WTC11 (cell line): ENCODE measurements at regions not wholly inside any gene's neighbourhood (a gene's known extent, or its start where the extent isn't known, plus 50 kb on each side); places are given as distances from the start of the nearest gene placed in this dataset.

Experiments
- ATAC-seq: fragments of 200-7000 bp; cut with Tn5 transposase; 2 replicates; pipeline ENCODE4 v1.10.0; 2021; ENCODE audit warnings: mild to moderate bottlenecking, moderate library complexity
- CTCF ChIA-PET: fragments of 300-600 bp; sonication (Branson Sonifier 250); formaldehyde crosslinking; loops from one replicate; lab custom pipeline; 2021; ENCODE audit warnings: antibody characterized with exemption; lab: Charles Lee
- POLR2A ChIA-PET: fragments of 350-600 bp; sonication (Branson Sonifier 250); formaldehyde crosslinking; loops from one replicate; lab custom pipeline; 2021; ENCODE audit warnings: antibody characterized with exemption; lab: Charles Lee
- DNase-seq: peaks from one replicate; pipeline ENCODE4 v3.0.0; 2021; ENCODE audit warnings: low spot score
- H3K27ac Mint-ChIP-seq: 2 replicates; pipeline ENCODE4 v1.8.0; 2021; ENCODE audit warnings: mixed read lengths
- H3K27me3 Mint-ChIP-seq: 2 replicates; pipeline ENCODE4 v1.8.0; 2021; ENCODE audit warnings: low read depth, mild to moderate bottlenecking, moderate library complexity, mixed read lengths
- H3K36me3 Mint-ChIP-seq: 2 replicates; pipeline ENCODE4 v1.8.0; 2021; ENCODE audit warnings: mixed read lengths
- H3K4me1 Mint-ChIP-seq: 2 replicates; pipeline ENCODE4 v1.8.0; 2022; ENCODE audit warnings: mixed read lengths
- H3K4me3 Mint-ChIP-seq: 2 replicates; pipeline ENCODE4 v1.8.0; 2021; ENCODE audit warnings: mild to moderate bottlenecking, moderate library complexity, mixed read lengths
- H3K9me3 Mint-ChIP-seq: 2 replicates; pipeline ENCODE4 v1.8.0; 2021; ENCODE audit warnings: mixed read lengths
- CREM ChIP-seq: sonication (generic); formaldehyde crosslinking; IDR thresholded peaks from 2 replicates; pipeline ENCODE4 v1.8.1; 2022; ENCODE audit warnings: mild to moderate bottlenecking, missing genetic modification reagents, moderate library complexity
- ELF4 ChIP-seq: sonication (generic); formaldehyde crosslinking; IDR thresholded peaks from 2 replicates; pipeline ENCODE4 v1.8.1; 2022; ENCODE audit warnings: low read depth, mild to moderate bottlenecking, moderate library complexity, missing genetic modification reagents
- FOXJ3 ChIP-seq: sonication (generic); formaldehyde crosslinking; IDR thresholded peaks from 2 replicates; pipeline ENCODE4 v1.9.0; 2021; ENCODE audit warnings: missing genetic modification reagents, mild to moderate bottlenecking, borderline replicate concordance
- FOXK1 ChIP-seq: sonication (generic); formaldehyde crosslinking; IDR thresholded peaks from 2 replicates; pipeline ENCODE4 v1.8.0; 2022; ENCODE audit warnings: mild to moderate bottlenecking, moderate library complexity, missing genetic modification reagents
- FOXP1 ChIP-seq: sonication (generic); formaldehyde crosslinking; IDR thresholded peaks from 2 replicates; pipeline ENCODE4 v1.8.0; 2022; ENCODE audit warnings: missing genetic modification reagents, mild to moderate bottlenecking, moderate library complexity, borderline replicate concordance
- GABPB1 ChIP-seq: sonication (generic); formaldehyde crosslinking; IDR thresholded peaks from 2 replicates; pipeline ENCODE4 v1.8.1; 2023; ENCODE audit warnings: mild to moderate bottlenecking, missing genetic modification reagents
- HMGA2 ChIP-seq: fragments of 250-450 bp; sonication (Bioruptor Pico); IDR thresholded peaks from 2 replicates; pipeline ENCODE4 v1.4.0; 2021; ENCODE audit warnings: mild to moderate bottlenecking, moderate library complexity
- MAX ChIP-seq: sonication (generic); formaldehyde crosslinking; IDR thresholded peaks from 2 replicates; pipeline ENCODE4 v1.8.0; 2022; ENCODE audit warnings: mild to moderate bottlenecking, missing genetic modification reagents
- MXD4 ChIP-seq: fragments of 250-450 bp; sonication (Bioruptor Pico); IDR thresholded peaks from 2 replicates; pipeline ENCODE4 v1.8.0; 2021; ENCODE audit warnings: mild to moderate bottlenecking, moderate library complexity, borderline replicate concordance
- NFATC4 ChIP-seq: fragments of 250-450 bp; sonication (Bioruptor Pico); IDR thresholded peaks from 2 replicates; pipeline ENCODE4 v1.9.0; 2021; ENCODE audit warnings: mild to moderate bottlenecking
- NR3C1 ChIP-seq: sonication (generic); formaldehyde crosslinking; conservative IDR thresholded peaks from 2 replicates; pipeline ENCODE4 v1.8.1; 2023; ENCODE audit warnings: low read depth, mild to moderate bottlenecking, missing genetic modification reagents
- RORB ChIP-seq: fragments of 250-450 bp; sonication (Bioruptor Pico); IDR thresholded peaks from 2 replicates; pipeline ENCODE4 v1.9.0; 2021; ENCODE audit warnings: mild to moderate bottlenecking
- SP1 ChIP-seq: sonication (generic); formaldehyde crosslinking; conservative IDR thresholded peaks from 2 replicates; pipeline ENCODE4 v1.8.1; 2022; ENCODE audit warnings: missing genetic modification reagents
- STAT6 ChIP-seq: sonication (generic); formaldehyde crosslinking; conservative IDR thresholded peaks from 2 replicates; pipeline ENCODE4 v1.8.1; 2023; ENCODE audit warnings: mild to moderate bottlenecking, low read depth, missing genetic modification reagents, moderate library complexity
- ZMAT4 ChIP-seq: fragments of 250-450 bp; sonication (Bioruptor Pico); IDR thresholded peaks from 2 replicates; pipeline ENCODE4 v1.9.0; 2021; ENCODE audit warnings: mild to moderate bottlenecking
- ZNF138 ChIP-seq: sonication (generic); formaldehyde crosslinking; conservative IDR thresholded peaks from 2 replicates; pipeline ENCODE4 v1.8.1; 2022; ENCODE audit warnings: mild to moderate bottlenecking, moderate library complexity, missing genetic modification reagents
- ZNF423 ChIP-seq: fragments of 250-450 bp; sonication (Bioruptor Pico); IDR thresholded peaks from 2 replicates; pipeline ENCODE4 v2.1.2; 2022; ENCODE audit warnings: mild to moderate bottlenecking, moderate library complexity
- TF ChIP-seq, protein P1 (sequence below): sonication (generic); formaldehyde crosslinking; IDR thresholded peaks from 2 replicates; pipeline ENCODE4 v1.8.1; 2022; ENCODE audit warnings: missing genetic modification reagents, borderline replicate concordance
- TF ChIP-seq, protein P2 (sequence below): fragments of 250-450 bp; sonication (Bioruptor Pico); IDR thresholded peaks from 2 replicates; pipeline ENCODE4 v1.8.0; 2021; ENCODE audit warnings: mild to moderate bottlenecking
- TF ChIP-seq, protein P3 (sequence below): fragments of 250-450 bp; sonication (Bioruptor Pico); IDR thresholded peaks from 2 replicates; pipeline ENCODE4 v2.1.2; 2022; ENCODE audit warnings: mild to moderate bottlenecking, moderate library complexity
- TF ChIP-seq, protein P4 (sequence below): fragments of 200-600 bp; IDR thresholded peaks from 2 replicates; pipeline ENCODE4 v1.8.0; 2022; ENCODE audit warnings: antibody characterized with exemption
- TF ChIP-seq, protein P5 (sequence below): fragments of 250-450 bp; sonication (Bioruptor Pico); conservative IDR thresholded peaks from 2 replicates; pipeline ENCODE4 v1.9.0; 2021; ENCODE audit warnings: mild to moderate bottlenecking

DNA sequence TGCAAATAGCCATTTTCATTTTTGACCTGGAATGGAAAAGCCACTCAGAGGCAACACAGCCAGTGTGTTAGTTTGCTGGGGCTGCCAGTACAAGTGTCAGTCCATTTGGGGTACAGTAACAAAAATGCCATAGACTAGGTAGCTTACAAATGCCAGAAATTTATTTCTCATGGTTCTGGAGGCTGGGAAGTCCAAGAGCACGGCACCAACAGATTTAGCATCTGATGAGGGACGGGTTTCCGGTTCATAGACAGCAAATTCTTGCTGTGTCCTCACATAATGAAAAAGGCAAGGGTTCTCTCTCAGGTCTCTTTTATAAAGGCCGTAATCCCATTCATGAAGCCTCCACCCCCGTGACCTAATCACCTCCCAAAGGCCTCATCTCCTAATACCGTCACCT, 418.2 kb downstream of the TYW1 start (continued):
- no peak for TF ChIP-seq STAT6 (CRISPR knock-in tag)
- no peak for TF ChIP-seq ELF4
- no peak for TF ChIP-seq MXD4 (CRISPR knock-in tag)
- no peak for TF ChIP-seq FOXJ3 (CRISPR knock-in tag)
- TF ChIP-seq CREM (CRISPR knock-in tag) = no peak
- TF ChIP-seq HMGA2 (CRISPR knock-in tag) = no peak
- TF ChIP-seq SP1 (CRISPR knock-in tag) = no peak
- TF ChIP-seq, protein P1, sequence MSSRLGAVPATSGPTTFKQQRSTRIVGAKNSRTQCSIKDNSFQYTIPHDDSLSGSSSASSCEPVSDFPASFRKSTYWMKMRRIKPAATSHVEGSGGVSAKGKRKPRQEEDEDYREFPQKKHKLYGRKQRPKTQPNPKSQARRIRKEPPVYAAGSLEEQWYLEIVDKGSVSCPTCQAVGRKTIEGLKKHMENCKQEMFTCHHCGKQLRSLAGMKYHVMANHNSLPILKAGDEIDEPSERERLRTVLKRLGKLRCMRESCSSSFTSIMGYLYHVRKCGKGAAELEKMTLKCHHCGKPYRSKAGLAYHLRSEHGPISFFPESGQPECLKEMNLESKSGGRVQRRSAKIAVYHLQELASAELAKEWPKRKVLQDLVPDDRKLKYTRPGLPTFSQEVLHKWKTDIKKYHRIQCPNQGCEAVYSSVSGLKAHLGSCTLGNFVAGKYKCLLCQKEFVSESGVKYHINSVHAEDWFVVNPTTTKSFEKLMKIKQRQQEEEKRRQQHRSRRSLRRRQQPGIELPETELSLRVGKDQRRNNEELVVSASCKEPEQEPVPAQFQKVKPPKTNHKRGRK (CRISPR knock-in tag) = no peak
- no peak for TF ChIP-seq MAX (CRISPR knock-in tag)
- no peak for TF ChIP-seq FOXP1 (CRISPR knock-in tag)
- TF ChIP-seq, protein P2, sequence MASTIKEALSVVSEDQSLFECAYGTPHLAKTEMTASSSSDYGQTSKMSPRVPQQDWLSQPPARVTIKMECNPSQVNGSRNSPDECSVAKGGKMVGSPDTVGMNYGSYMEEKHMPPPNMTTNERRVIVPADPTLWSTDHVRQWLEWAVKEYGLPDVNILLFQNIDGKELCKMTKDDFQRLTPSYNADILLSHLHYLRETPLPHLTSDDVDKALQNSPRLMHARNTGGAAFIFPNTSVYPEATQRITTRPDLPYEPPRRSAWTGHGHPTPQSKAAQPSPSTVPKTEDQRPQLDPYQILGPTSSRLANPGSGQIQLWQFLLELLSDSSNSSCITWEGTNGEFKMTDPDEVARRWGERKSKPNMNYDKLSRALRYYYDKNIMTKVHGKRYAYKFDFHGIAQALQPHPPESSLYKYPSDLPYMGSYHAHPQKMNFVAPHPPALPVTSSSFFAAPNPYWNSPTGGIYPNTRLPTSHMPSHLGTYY (CRISPR knock-in tag) = no peak
- TF ChIP-seq, all 79 proteins: peak for 0

DNA sequence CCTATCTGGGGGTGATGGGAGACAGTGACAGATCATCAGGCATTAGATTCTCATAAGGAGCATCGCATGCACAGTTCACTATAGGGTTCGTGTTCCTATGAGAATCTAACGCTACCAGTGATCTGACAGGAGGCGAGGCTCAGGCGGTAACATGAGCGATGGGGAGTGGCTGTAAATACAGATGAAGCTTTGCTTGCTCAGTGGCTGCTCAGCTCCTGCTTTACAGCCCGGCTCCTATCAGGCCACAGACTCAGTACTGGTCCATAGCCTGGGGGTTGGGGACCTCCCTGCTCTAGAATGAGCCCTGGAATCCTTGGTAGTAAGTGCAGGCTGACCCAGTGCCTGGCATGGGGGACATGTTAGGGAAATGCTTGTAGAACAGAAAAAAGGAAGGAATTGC, 426.0 kb downstream of the TYW1 start:
- Mint-ChIP-seq H3K27me3 (no peaks in the 10 kb centered on the region; the same call in 1 of the 2 replicates), H3K4me1 (no peaks in the 10 kb centered on the region), H3K4me3 (no peak overlapping the region), H3K9me3 (peaks cover 18% of the 10 kb centered on the region)
- CTCF ChIA-PET = no interaction called here
- POLR2A ChIA-PET = no interaction called here
- DNase-seq (no peak), ATAC-seq (no peak)
- no peak for TF ChIP-seq FOXK1 (CRISPR knock-in tag)
- TF ChIP-seq, all 79 proteins: peak for 0
- H3K27ac Mint-ChIP-seq = no peak overlapping the region
- H3K36me3 Mint-ChIP-seq = peaks cover 7% of the 10 kb centered on the region; the same call in 1 of the 2 replicates

- Mint-ChIP-seq H3K4me1 (no peaks in the 10 kb centered on the region), H3K36me3 (peaks cover 7% of the 10 kb centered on the region; the same call in 1 of the 2 replicates), H3K27me3 (no peaks in the 10 kb centered on the region; the same call in 1 of the 2 replicates), H3K27ac (no peak overlapping the region), H3K4me3 (no peak overlapping the region), H3K9me3 (peaks cover 14% of the 10 kb centered on the region)
- DNase-seq (no peak), ATAC-seq (no peak)
- CTCF ChIA-PET = interaction anchor here (0.5 kb wide), 1 partner anchor 9 kb away, joined by 3 read pairs; no protein-coding TSS in a partner anchor
- POLR2A ChIA-PET = no interaction called here
- TF ChIP-seq ZNF423 (no peak), RORB (CRISPR knock-in tag) (no peak), GABPB1 (CRISPR knock-in tag) (no peak), ZNF138 (CRISPR knock-in tag) (no peak), HMGA2 (CRISPR knock-in tag) (no peak), NFATC4 (no peak), NR3C1 (CRISPR knock-in tag) (no peak), ZMAT4 (CRISPR knock-in tag) (no peak)
- TF ChIP-seq, protein P3, sequence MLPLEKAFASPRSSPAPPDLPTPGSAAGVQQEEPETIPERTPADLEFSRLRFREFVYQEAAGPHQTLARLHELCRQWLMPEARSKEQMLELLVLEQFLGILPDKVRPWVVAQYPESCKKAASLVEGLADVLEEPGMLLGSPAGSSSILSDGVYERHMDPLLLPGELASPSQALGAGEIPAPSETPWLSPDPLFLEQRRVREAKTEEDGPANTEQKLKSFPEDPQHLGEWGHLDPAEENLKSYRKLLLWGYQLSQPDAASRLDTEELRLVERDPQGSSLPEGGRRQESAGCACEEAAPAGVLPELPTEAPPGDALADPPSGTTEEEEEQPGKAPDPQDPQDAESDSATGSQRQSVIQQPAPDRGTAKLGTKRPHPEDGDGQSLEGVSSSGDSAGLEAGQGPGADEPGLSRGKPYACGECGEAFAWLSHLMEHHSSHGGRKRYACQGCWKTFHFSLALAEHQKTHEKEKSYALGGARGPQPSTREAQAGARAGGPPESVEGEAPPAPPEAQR (CRISPR knock-in tag) = no peak
- TF ChIP-seq, protein P4, sequence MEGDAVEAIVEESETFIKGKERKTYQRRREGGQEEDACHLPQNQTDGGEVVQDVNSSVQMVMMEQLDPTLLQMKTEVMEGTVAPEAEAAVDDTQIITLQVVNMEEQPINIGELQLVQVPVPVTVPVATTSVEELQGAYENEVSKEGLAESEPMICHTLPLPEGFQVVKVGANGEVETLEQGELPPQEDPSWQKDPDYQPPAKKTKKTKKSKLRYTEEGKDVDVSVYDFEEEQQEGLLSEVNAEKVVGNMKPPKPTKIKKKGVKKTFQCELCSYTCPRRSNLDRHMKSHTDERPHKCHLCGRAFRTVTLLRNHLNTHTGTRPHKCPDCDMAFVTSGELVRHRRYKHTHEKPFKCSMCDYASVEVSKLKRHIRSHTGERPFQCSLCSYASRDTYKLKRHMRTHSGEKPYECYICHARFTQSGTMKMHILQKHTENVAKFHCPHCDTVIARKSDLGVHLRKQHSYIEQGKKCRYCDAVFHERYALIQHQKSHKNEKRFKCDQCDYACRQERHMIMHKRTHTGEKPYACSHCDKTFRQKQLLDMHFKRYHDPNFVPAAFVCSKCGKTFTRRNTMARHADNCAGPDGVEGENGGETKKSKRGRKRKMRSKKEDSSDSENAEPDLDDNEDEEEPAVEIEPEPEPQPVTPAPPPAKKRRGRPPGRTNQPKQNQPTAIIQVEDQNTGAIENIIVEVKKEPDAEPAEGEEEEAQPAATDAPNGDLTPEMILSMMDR = no peak
- TF ChIP-seq, protein P5, sequence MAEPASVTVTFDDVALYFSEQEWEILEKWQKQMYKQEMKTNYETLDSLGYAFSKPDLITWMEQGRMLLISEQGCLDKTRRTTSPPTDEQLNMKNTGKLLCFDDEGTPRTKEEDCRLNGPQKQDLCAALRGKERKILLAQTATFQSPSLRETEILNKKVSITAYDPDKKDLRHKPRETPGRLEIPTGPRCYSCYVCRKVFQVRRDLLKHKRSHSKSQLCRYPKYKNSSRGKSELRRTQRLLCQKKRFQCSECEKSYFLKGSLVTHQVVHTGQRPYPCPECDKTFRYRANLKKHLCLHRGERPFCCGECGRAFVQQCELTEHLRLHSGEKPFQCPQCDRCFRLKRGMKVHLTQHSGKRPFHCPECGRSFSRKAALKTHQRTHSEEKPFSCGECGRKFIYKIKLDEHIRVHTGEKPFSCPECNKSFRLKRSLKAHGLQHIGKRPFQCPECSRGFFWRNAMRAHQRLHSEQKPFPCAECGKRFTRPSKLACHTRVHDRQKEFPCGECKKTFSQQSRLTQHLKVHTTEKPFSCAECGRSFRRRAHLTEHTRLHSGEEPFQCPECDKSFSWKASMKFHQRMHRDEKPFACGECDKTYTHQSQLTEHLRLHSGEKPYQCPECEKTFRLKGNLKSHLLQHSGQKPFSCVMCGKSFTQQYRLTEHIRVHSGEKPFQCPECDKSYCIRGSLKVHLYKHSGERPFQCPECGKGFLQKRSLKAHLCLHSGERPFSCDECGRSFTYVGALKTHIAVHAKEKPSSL = no peak
Measured at GRCh38 chr7:67423065-67423464, 426.4 kb downstream of the TYW1 start.
